ENCODE measurements at regions not wholly inside any gene's neighbourhood (a gene's known extent, or its start where the extent isn't known, plus 50 kb on each side); places are given as distances from the start of the nearest gene placed in this dataset.
"Not testable (repeated sequence)": the region's sequence is repeated elsewhere in the genome, so short reads cannot be mapped to it uniquely, and the experiment has no call there.

GRCh38 chr12:34217660-34218059, 195.4 kb downstream of the ALG10 start:
- no peaks in the 10 kb centered on the region for H3K36me3 Mint-ChIP-seq (ENCODE audit: low read depth)
- H3K9me3 Mint-ChIP-seq (ENCODE audit: low read depth) = peaks cover 16% of the 10 kb centered on the region

GRCh38 chr12:34218193-34219045, 196.1 kb downstream of the ALG10 start:
- peak; percentile 75 for TF ChIP-seq CTCF (IDR thresholded peaks at IDR 0.05)
- DNase-seq (ENCODE audit: low spot score) = no peak
- Mint-ChIP-seq H3K9me3 (ENCODE audit: low read depth) (peaks cover 17% of the 10 kb centered on the region), H3K4me1 (ENCODE audit: low read depth) (no peaks in the 10 kb centered on the region), H3K4me3 (ENCODE audit: unreplicated experiment) (peak overlapping the region; percentile 40), H3K27me3 (ENCODE audit: low read depth) (no peaks in the 10 kb centered on the region), H3K36me3 (ENCODE audit: low read depth) (no peaks in the 10 kb centered on the region), H3K27ac (ENCODE audit: unreplicated experiment) (no peak overlapping the region)

More at GRCh38 chr12:34217660-34218059, 195.4 kb downstream of the ALG10 start:
- Mint-ChIP-seq H3K4me1 (ENCODE audit: low read depth) (no peaks in the 10 kb centered on the region), H3K27ac (ENCODE audit: unreplicated experiment) (no peak overlapping the region), H3K4me3 (ENCODE audit: unreplicated experiment) (no peak overlapping the region), H3K27me3 (ENCODE audit: low read depth) (no peaks in the 10 kb centered on the region)
- no peak for TF ChIP-seq CTCF (IDR thresholded peaks at IDR 0.05)
- no peak for DNase-seq (ENCODE audit: low spot score)

DNA sequence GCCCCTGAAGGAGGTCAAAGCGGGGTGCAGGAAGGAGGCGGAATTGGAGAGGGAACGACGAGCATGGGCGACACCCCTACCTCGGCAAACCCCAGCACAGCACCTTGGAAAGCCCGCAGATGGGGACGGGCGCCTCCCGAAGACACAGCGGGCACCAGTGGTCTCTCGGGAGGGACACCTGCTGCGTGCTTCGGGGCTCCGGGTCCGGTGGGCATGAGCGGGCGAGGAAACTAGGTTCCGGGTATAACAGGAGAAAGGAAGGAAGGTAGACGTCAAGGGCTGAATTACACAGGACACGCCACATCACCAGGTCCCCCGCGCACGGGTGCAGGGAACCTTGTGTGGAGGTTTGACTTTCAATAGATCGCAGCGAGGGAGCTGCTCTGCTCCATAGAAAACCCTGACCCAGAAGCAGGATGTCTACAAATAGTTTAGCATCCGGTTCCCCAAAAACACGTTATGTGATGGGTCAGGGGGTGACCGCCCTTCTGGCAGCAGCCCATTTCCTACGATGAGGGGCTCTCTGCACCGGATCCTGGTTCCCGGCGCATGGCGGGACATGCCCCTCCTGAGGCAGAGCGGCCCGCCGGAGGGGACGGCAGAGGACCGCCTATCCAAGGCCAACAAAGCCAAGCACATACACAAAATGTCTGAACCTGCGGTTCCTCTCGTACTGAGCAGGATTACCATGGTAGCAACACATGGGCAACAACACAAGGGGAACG, 196.9 kb downstream of the ALG10 start:
- Mint-ChIP-seq H3K4me3 (ENCODE audit: unreplicated experiment) (no peak overlapping the region), H3K27me3 (ENCODE audit: low read depth) (no peaks in the 10 kb centered on the region), H3K4me1 (ENCODE audit: low read depth) (no peaks in the 10 kb centered on the region), H3K27ac (ENCODE audit: unreplicated experiment) (no peak overlapping the region), H3K9me3 (ENCODE audit: low read depth) (peaks cover 17% of the 10 kb centered on the region), H3K36me3 (ENCODE audit: low read depth) (no peaks in the 10 kb centered on the region)
- no peak for TF ChIP-seq CTCF (IDR thresholded peaks at IDR 0.05)
- DNase-seq (ENCODE audit: low spot score) = no peak

GRCh38 chr12:34220079-34220478, 197.8 kb downstream of the ALG10 start:
- H3K27ac Mint-ChIP-seq (ENCODE audit: unreplicated experiment); H3K36me3 Mint-ChIP-seq (ENCODE audit: low read depth); H3K4me3 Mint-ChIP-seq (ENCODE audit: unreplicated experiment); DNase-seq (ENCODE audit: low spot score); H3K4me1 Mint-ChIP-seq (ENCODE audit: low read depth); H3K27me3 Mint-ChIP-seq (ENCODE audit: low read depth): not testable (repeated sequence)
- H3K9me3 Mint-ChIP-seq (ENCODE audit: low read depth) = peaks cover 15% of the 10 kb centered on the region

- no peaks in the 10 kb centered on the region for H3K4me1 Mint-ChIP-seq (ENCODE audit: low read depth)
- no peaks in the 10 kb centered on the region for H3K27me3 Mint-ChIP-seq (ENCODE audit: low read depth)
- H3K4me3 Mint-ChIP-seq (ENCODE audit: unreplicated experiment) = no peak overlapping the region
- no peak for DNase-seq (ENCODE audit: low spot score)
- no peak for TF ChIP-seq CTCF (IDR thresholded peaks at IDR 0.05)
- H3K36me3 Mint-ChIP-seq (ENCODE audit: low read depth) = no peaks in the 10 kb centered on the region
- H3K9me3 Mint-ChIP-seq (ENCODE audit: low read depth) = peaks cover 25% of the 10 kb centered on the region
- no peak overlapping the region for H3K27ac Mint-ChIP-seq (ENCODE audit: unreplicated experiment)
Observed at GRCh38 chr12:34223640-34224039, 201.3 kb downstream of the ALG10 start.

- not testable (repeated sequence) for H3K4me1 Mint-ChIP-seq (ENCODE audit: low read depth); H3K36me3 Mint-ChIP-seq (ENCODE audit: low read depth); H3K4me3 Mint-ChIP-seq (ENCODE audit: unreplicated experiment); DNase-seq (ENCODE audit: low spot score); H3K27ac Mint-ChIP-seq (ENCODE audit: unreplicated experiment); H3K27me3 Mint-ChIP-seq (ENCODE audit: low read depth)
- H3K9me3 Mint-ChIP-seq (ENCODE audit: low read depth) = peaks cover 30% of the 10 kb centered on the region
Observed at GRCh38 chr12:34226044-34226443, 203.7 kb downstream of the ALG10 start.

DNA sequence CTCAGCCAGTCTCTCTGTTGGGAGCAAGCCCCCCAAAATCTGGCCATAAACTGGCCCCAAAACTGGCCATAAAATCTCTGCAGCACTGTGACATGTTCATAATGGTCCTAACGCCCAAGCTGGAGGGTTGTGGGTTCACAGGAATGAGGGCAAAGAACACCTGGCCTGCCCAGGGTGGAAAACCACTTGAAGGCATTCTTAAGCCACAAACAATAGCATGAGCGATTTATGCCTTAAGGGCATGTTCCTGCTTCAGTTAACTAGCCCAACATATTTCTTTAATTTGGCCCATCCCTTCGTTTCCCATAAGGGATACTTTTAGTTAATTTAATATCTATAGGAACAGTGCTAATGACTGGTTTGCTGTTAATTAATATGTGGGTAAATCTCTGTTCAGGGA, 205.8 kb downstream of the ALG10 start:
- not testable (repeated sequence) for H3K4me1 Mint-ChIP-seq (ENCODE audit: low read depth); H3K27ac Mint-ChIP-seq (ENCODE audit: unreplicated experiment)

GRCh38 chr12:34229033-34229432, 206.7 kb downstream of the ALG10 start:
- not testable (repeated sequence) for H3K27me3 Mint-ChIP-seq (ENCODE audit: low read depth); H3K36me3 Mint-ChIP-seq (ENCODE audit: low read depth); H3K27ac Mint-ChIP-seq (ENCODE audit: unreplicated experiment); DNase-seq (ENCODE audit: low spot score); H3K4me1 Mint-ChIP-seq (ENCODE audit: low read depth); H3K4me3 Mint-ChIP-seq (ENCODE audit: unreplicated experiment)
- peaks cover 45% of the 10 kb centered on the region for H3K9me3 Mint-ChIP-seq (ENCODE audit: low read depth)

More for the DNA sequence above, 205.8 kb downstream of the ALG10 start:
- H3K4me3 Mint-ChIP-seq (ENCODE audit: unreplicated experiment); H3K36me3 Mint-ChIP-seq (ENCODE audit: low read depth); H3K27me3 Mint-ChIP-seq (ENCODE audit: low read depth); DNase-seq (ENCODE audit: low spot score): not testable (repeated sequence)
- H3K9me3 Mint-ChIP-seq (ENCODE audit: low read depth) = peaks cover 35% of the 10 kb centered on the region

All from chondrocyte (in vitro differentiated cells).